Islet precursor cell (in vitro differentiated cells): ENCODE measurements at regions not wholly inside any gene's neighbourhood (a gene's known extent, or its start where the extent isn't known, plus 50 kb on each side); places are given as distances from the start of the nearest gene placed in this dataset.

Experiments
- DNase-seq: peaks from one replicate; pipeline ENCODE4 v3.0.0-alpha.2; 2018

- no peak for DNase-seq
These were observed 83.3 kb downstream of the ALDH8A1 start for GRCh38 chr6:134866563-134866962.

GRCh38 chr6:134864558-134864957 is 85.3 kb downstream of the ALDH8A1 start:
- DNase-seq = no peak

- no peak for DNase-seq
These were observed 86.0 kb downstream of the ALDH8A1 start for GRCh38 chr6:134863763-134864510.

GRCh38 chr6:134854366-134854765 is 95.5 kb downstream of the ALDH8A1 start:
- no peak for DNase-seq

- DNase-seq = no peak
These were observed 96.5 kb downstream of the ALDH8A1 start for GRCh38 chr6:134853111-134854055.

- no peak for DNase-seq
These were observed 98.4 kb downstream of the ALDH8A1 start for GRCh38 chr6:134851548-134851947.

GRCh38 chr6:134850721-134851305 is 99.1 kb downstream of the ALDH8A1 start:
- DNase-seq = no peak

GRCh38 chr6:134849920-134850447 is 99.9 kb downstream of the ALDH8A1 start:
- no peak for DNase-seq

GRCh38 chr6:134848076-134848475 is 101.8 kb downstream of the ALDH8A1 start:
- no peak for DNase-seq

- DNase-seq = no peak
These were observed 103.0 kb downstream of the ALDH8A1 start for GRCh38 chr6:134846865-134847264.

- DNase-seq = no peak
These were observed 103.9 kb downstream of the ALDH8A1 start for GRCh38 chr6:134846031-134846430.

- DNase-seq = no peak
These were observed 105.8 kb downstream of the ALDH8A1 start for GRCh38 chr6:134844120-134844519.

- DNase-seq = no peak
These were observed 109.6 kb downstream of the ALDH8A1 start for GRCh38 chr6:134840086-134840867.

GRCh38 chr6:134835993-134836392 is 113.9 kb downstream of the ALDH8A1 start:
- DNase-seq = no peak

- DNase-seq = no peak
These were observed 119.0 kb downstream of the ALDH8A1 start for GRCh38 chr6:134830940-134831339.

GRCh38 chr6:134830194-134830593 is 119.7 kb downstream of the ALDH8A1 start:
- DNase-seq = no peak

GRCh38 chr6:134828641-134829040 is 121.3 kb downstream of the ALDH8A1 start:
- no peak for DNase-seq

- no peak for DNase-seq
These were observed 122.8 kb downstream of the ALDH8A1 start for GRCh38 chr6:134826889-134827737.

- DNase-seq = no peak
These were observed 126.2 kb downstream of the ALDH8A1 start for GRCh38 chr6:134823710-134824034.

GRCh38 chr6:134822920-134823709 is 126.8 kb downstream of the ALDH8A1 start:
- DNase-seq = peak; percentile 89
